ACC112 (cell line): ENCODE measurements at regions not wholly inside any gene's neighbourhood (a gene's known extent, or its start where the extent isn't known, plus 50 kb on each side); places are given as distances from the start of the nearest gene placed in this dataset.
"Not testable (repeated sequence)": the region's sequence is repeated elsewhere in the genome, so short reads cannot be mapped to it uniquely, and the experiment has no call there.

ENCODE experiments used
- H2AFZ ChIP-seq: fragments of 200-600 bp; sonication (generic); one replicate; pipeline ENCODE4 v1.6.0; 2017; ENCODE audit warnings: antibody characterized with exemption, low read length; ENCODE audit not compliant: unreplicated experiment
- H3K27ac ChIP-seq: fragments of 200-600 bp; sonication (generic); 2 replicates; pipeline ENCODE4 v1.5.1; 2014; ENCODE audit warnings: low read depth, mild to moderate bottlenecking, antibody characterized with exemption, low read length, moderate library complexity
- H3K27me3 ChIP-seq: fragments of 200-600 bp; sonication (generic); 2 replicates; pipeline ENCODE4 v1.6.1; 2014; ENCODE audit warnings: mild to moderate bottlenecking, antibody characterized with exemption, low read length, moderate library complexity, mixed read lengths; ENCODE audit not compliant: insufficient read depth
- H3K36me3 ChIP-seq: fragments of 200-600 bp; sonication (generic); 2 replicates; pipeline ENCODE4 v1.6.1; 2016; ENCODE audit warnings: mild to moderate bottlenecking, antibody characterized with exemption, low read length, moderate library complexity, mixed read lengths; ENCODE audit not compliant: insufficient read depth
- H3K4me1 ChIP-seq: fragments of 200-600 bp; sonication (generic); one replicate; pipeline ENCODE4 v1.6.1; 2016; ENCODE audit warnings: low read length, mixed read lengths; ENCODE audit not compliant: insufficient read depth, unreplicated experiment, control insufficient read depth
- H3K4me3 ChIP-seq: fragments of 200-600 bp; sonication (generic); 2 replicates; pipeline ENCODE4 v1.5.1; 2014; ENCODE audit warnings: mild to moderate bottlenecking, low read depth, low read length
- H3K79me2 ChIP-seq: fragments of 200-600 bp; sonication (generic); one replicate; pipeline ENCODE4 v1.6.0; 2016; ENCODE audit warnings: low read length; ENCODE audit not compliant: control insufficient read depth, unreplicated experiment, insufficient read depth

DNA sequence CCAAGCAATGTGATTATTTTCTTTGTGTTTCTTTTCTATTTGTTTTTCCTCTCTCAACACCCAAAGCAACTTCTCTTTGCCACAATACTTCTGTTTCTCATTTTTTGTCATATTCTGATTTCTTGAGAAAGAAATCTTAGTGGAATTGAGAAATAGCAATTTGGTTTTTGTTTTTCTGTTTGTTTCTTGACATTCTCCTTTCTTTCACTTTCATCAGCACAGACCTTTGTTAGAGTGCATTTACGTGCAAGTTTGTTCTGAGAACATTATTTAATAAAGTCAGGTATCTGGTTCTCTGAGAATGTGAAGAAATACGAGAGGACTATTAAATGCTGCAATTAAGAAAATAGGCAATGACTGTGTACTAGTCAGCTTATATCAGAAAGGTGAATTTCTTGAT, 608.1 kb upstream of the AADAT start:
- Histone ChIP-seq H3K27me3 (no peaks in the 10 kb centered on the region), H2AFZ (no peak overlapping the region), H3K4me1 (no peaks in the 10 kb centered on the region), H3K4me3 (no peak overlapping the region), H3K79me2 (no peaks in the 10 kb centered on the region), H3K27ac (no peak overlapping the region), H3K36me3 (no peaks in the 10 kb centered on the region)

DNA sequence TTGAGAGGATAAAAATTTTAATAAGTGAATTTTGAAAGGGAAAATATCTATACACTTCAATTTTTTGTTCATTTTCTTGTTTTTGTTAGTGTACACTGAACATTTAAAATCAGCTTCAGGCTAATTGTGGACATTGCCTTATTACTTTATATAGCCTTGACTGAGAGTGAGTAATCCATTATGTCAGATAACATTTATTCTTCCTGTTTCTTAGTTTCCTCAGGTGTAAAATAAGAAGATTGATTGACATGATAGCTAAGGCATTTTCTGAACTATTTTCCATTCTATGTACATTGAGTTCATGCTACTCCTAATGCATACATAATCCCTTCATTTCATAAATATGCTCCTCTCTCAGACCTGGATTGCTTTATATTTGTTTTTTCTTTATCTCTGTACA, 607.3 kb upstream of the AADAT start:
- H3K36me3 ChIP-seq: no peaks in the 10 kb centered on the region
- no peak overlapping the region for H3K4me3 ChIP-seq
- H3K27me3 ChIP-seq: no peaks in the 10 kb centered on the region
- no peak overlapping the region for H2AFZ ChIP-seq
- no peaks in the 10 kb centered on the region for H3K4me1 ChIP-seq
- H3K27ac ChIP-seq: no peak overlapping the region
- H3K79me2 ChIP-seq: no peaks in the 10 kb centered on the region

DNA sequence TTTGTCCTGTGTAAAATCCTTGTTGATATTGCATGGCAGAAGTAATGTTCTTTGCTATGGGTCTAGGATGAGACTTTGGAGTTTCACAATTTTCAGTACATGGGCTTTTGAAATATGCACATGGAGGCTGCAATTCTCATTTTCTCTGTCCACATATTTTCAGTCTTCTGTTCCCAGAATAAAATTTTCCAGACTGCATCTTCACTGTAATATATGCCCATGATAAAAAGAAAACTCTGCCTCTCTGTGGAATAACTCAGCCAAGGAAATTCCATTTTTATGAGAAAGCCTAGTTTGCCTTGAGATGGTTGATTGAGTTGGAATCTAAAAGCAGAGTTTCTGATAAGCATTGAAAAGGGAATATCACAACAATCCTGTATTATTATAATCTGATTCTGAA, 601.4 kb upstream of the AADAT start:
- no peaks in the 10 kb centered on the region for H3K27me3 ChIP-seq
- no peaks in the 10 kb centered on the region for H3K4me1 ChIP-seq
- no peaks in the 10 kb centered on the region for H3K79me2 ChIP-seq
- no peak overlapping the region for H2AFZ ChIP-seq
- no peak overlapping the region for H3K27ac ChIP-seq
- no peaks in the 10 kb centered on the region for H3K36me3 ChIP-seq
- no peak overlapping the region for H3K4me3 ChIP-seq

DNA sequence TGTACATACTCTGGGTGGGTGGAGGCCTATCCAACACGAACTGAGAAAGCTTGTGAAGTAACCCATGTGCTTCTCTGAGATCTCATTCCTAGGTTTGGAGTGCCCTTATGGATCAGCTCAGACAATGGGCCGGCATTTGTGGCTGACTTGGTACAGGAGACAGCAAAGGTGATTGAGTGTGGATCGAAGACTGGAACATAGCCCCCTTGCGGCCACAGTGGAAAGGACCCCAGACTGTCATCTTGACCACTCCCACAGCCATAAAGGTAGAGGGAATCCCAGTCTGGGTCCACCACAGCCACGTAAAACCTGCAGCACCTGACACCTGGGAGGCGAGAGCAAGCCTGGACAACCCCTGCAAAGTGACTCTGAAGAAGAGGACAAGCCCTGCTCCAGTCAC, 598.0 kb upstream of the AADAT start:
- H3K4me3 ChIP-seq: no peak overlapping the region
- no peaks in the 10 kb centered on the region for H3K4me1 ChIP-seq
- no peaks in the 10 kb centered on the region for H3K79me2 ChIP-seq
- H3K27ac ChIP-seq: no peak overlapping the region
- no peak overlapping the region for H2AFZ ChIP-seq
- H3K27me3 ChIP-seq: no peaks in the 10 kb centered on the region
- no peaks in the 10 kb centered on the region for H3K36me3 ChIP-seq

DNA sequence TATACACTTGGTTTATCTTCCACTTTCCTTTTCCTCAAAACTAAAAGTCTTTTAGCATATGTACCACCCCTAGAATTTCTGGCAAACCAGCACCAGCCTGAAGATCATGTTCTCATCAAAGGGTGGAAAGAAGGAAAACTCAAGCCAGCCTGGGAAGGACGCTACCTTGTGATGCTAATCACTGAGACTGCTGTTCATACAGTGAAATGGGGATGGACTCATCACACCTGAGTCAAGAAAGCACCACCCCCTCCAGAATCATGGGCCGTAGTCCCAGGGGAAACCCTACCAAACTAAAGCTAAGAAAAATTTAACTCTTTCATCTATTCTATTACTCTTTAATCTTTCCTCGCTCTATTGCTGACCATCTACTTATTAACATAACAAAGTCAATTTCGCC, 595.9 kb upstream of the AADAT start:
- H3K36me3 ChIP-seq, H3K27ac ChIP-seq, H3K79me2 ChIP-seq, H3K4me1 ChIP-seq, H3K4me3 ChIP-seq, H3K27me3 ChIP-seq, H2AFZ ChIP-seq: not testable (repeated sequence)

DNA sequence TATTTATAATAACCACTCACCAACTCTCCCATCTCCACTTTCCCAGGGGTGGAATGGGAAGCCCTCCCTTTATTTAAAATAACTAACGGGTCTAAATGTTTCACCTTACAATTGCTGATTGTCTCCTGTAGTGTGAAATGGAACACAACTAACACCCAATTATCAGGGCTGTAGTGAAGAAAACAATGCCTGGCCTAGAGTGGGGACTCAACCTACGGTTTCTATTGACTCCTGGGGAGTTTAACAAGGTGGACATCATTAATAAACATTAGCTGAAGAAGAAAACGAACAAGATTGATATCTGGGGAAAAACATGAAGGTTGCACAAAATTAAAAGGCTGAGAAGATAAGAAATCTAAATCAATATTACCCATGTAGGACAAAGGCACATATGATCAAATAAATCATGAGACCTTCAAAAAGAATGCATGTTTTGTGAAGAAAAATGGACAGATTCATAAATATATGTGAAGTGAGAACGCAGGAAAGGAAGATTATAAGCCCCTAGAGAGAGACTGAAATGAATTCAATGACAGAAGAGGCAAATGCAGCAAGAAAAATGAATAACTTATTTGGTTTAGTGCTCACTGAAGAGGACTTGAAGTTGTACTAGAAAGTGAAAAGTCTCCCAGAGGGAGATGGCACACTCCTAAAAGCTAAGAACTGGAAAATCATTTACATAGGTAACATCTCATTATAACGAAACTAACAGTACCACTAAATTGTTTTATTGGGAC, 593.0 kb upstream of the AADAT start:
- Histone ChIP-seq H3K27ac (no peak overlapping the region), H3K4me1 (no peaks in the 10 kb centered on the region), H3K36me3 (no peaks in the 10 kb centered on the region), H2AFZ (no peak overlapping the region), H3K27me3 (no peaks in the 10 kb centered on the region), H3K79me2 (no peaks in the 10 kb centered on the region), H3K4me3 (no peak overlapping the region)

DNA sequence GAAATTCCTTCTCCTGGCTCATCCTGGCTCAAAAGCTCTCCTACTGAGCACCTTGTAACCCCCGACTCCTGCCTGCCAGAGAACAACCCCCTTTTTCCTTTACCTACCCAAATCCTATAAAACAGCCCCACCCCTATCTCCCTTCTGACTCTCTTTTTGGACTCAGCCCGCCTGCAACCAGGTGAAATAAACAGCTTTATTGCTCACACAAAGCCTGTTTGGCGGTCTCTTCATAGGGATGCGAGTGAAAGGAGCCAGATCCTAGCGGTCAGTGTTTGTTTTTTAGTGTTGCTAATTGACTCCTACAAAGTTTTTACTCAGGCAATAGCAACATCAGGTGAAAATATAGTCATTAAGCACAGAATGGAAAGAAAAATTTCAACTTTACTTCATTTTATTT, 592.3 kb upstream of the AADAT start:
- H2AFZ ChIP-seq, H3K36me3 ChIP-seq, H3K79me2 ChIP-seq, H3K27me3 ChIP-seq, H3K27ac ChIP-seq, H3K4me1 ChIP-seq, H3K4me3 ChIP-seq: not testable (repeated sequence)

DNA sequence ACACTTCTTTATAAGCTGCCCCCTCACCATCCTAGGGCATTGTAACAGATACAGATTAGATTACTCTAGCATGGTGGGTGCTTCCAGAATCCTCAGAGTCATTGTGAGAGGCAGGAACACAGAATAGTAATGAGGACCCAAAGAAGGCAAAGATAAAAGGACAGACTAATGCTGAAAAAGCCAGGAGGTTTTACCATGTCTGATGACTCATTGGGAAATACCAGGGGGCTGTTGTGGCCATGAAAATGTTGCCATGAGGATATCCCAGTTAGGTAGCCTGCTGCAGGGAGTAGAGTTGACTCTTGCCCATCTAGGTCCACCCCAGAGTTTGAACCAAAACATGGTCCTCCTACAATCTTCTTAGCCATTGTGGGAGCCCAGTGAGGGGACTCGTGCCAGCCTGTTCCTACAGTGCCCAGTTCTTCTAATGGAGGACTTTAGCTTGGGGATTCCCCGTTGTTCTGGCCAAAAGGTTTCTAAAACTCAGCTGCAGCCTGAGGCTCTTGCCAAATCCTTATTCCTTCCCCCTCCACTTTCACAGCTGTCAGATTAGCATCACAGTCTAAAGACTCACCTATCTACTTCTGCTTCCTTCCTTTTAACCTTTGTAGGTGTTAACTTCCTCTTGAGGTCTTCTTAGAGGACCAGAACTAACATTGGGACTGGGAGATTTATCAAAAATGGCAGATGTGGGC, 586.0 kb upstream of the AADAT start:
- Histone ChIP-seq H3K36me3 (no peaks in the 10 kb centered on the region), H3K4me1 (no peaks in the 10 kb centered on the region), H3K27ac (no peak overlapping the region), H3K79me2 (no peaks in the 10 kb centered on the region), H3K4me3 (no peak overlapping the region), H2AFZ (no peak overlapping the region), H3K27me3 (no peaks in the 10 kb centered on the region)

DNA sequence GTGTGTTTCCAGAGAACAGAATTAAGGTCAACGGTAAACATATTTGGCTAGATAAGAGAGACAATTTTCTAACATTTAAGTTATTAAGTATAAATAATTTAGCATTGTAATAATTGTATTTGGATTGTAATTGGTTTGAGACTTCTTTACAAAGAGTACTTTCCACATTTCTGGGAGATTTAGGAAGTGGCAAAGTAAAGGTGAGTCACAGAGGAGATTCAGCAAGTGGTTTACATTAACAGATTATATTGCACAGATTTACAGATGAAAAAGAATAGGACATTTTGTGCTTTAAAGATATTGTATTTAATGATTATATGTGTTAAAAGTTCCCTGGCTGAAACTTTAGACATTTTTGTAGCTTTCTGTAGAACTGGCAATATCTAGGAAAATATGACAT, 584.4 kb upstream of the AADAT start:
- H3K27ac ChIP-seq: no peak overlapping the region
- H3K4me3 ChIP-seq: no peak overlapping the region
- H3K4me1 ChIP-seq: no peaks in the 10 kb centered on the region
- H3K27me3 ChIP-seq: no peaks in the 10 kb centered on the region
- H2AFZ ChIP-seq: no peak overlapping the region
- H3K79me2 ChIP-seq: no peaks in the 10 kb centered on the region
- H3K36me3 ChIP-seq: no peaks in the 10 kb centered on the region

DNA sequence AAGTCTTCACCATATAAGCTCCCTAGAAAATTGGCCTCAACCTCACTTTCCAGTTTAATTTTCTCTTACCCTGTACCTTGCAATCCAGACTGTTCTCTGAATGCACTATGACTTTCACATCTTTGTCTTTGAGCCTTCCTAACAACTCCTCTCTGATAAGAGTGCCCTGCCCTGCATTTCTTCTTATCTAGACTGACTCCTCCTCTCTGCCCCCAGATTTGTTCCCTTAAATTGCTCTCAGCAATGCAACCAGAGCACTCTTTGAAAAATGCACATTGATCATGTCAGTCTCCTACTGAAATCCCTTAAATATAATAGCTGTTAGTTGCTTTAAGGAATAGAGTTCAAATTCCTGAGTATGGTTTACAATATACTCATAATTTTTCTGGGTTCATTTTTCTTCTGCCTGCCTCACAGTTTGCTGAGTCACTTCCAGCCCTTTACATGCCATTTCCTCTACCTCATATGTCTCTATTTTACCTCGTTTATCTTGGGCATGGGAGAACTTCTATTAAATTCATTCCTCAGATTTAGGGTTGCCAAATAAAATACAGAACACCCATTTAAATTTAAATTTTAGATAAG, 582.7 kb upstream of the AADAT start:
- H3K4me1 ChIP-seq: no peaks in the 10 kb centered on the region
- H2AFZ ChIP-seq: no peak overlapping the region

DNA sequence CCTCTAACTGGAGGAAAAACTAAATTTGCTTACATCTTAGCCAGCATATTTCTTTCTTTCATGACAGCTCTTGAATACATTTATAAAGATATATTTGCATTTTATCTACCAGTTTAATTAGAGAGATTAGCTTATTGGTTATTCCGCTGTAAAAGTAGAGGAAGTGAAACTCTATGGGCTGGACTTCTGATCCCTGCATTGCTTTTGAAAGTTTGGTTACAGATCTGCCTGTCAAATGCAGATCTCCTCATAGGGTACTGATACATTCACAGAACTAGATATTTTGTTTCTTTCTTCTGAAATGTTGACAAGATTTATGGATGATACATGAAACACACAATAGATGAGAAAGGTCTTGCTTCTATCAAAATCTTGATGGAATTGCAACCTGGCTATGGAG, 581.4 kb upstream of the AADAT start:
- Histone ChIP-seq H3K4me3 (no peak overlapping the region), H3K27me3 (no peaks in the 10 kb centered on the region), H3K4me1 (no peaks in the 10 kb centered on the region), H3K36me3 (no peaks in the 10 kb centered on the region), H3K79me2 (no peaks in the 10 kb centered on the region), H3K27ac (no peak overlapping the region), H2AFZ (no peak overlapping the region)

More for the DNA sequence above, 582.7 kb upstream of the AADAT start:
- Histone ChIP-seq H3K27me3 (no peaks in the 10 kb centered on the region), H3K36me3 (no peaks in the 10 kb centered on the region), H3K79me2 (no peaks in the 10 kb centered on the region), H3K4me3 (no peak overlapping the region), H3K27ac (no peak overlapping the region)
